Upper lobe of left lung (tissue), 4 donors: ENCODE measurements at regions not wholly inside any gene's neighbourhood (a gene's known extent, or its start where the extent isn't known, plus 50 kb on each side); places are given as distances from the start of the nearest gene placed in this dataset.

ENCODE experiments used
- EP300 ChIP-seq, 4 donors: sonication (generic); formaldehyde crosslinking; IDR thresholded peaks; one replicate each; pipeline ENCODE4 v1.5.1; 2017; ENCODE audit warnings: antibody characterized with exemption in 4 of 4, control low read depth in 2 of 4
- POLR2A ChIP-seq, 4 donors: fragments of 450-650 bp; IDR thresholded peaks; one replicate each; pipeline ENCODE4 v1.5.1; 2016 to 2017; ENCODE audit warnings: antibody characterized with exemption in 4 of 4, mild to moderate bottlenecking in 2 of 4
- POLR2AphosphoS5 ChIP-seq, 2 donors: sonication (generic); formaldehyde crosslinking; IDR thresholded peaks; one replicate each; pipeline ENCODE4 v1.5.1; 2017; ENCODE audit warnings: antibody characterized with exemption in 2 of 2
- TF ChIP-seq, protein P1 (sequence below), 6 experiments: fragments of 450-650 bp in 4 of 6; fragments of 200-600 bp in 2 of 6; sonication (generic) in 2 of 6; IDR thresholded peaks; one replicate each; pipeline ENCODE4 v1.5.1; 2016 to 2019; ENCODE audit warnings: antibody characterized with exemption in 6 of 6

DNA sequence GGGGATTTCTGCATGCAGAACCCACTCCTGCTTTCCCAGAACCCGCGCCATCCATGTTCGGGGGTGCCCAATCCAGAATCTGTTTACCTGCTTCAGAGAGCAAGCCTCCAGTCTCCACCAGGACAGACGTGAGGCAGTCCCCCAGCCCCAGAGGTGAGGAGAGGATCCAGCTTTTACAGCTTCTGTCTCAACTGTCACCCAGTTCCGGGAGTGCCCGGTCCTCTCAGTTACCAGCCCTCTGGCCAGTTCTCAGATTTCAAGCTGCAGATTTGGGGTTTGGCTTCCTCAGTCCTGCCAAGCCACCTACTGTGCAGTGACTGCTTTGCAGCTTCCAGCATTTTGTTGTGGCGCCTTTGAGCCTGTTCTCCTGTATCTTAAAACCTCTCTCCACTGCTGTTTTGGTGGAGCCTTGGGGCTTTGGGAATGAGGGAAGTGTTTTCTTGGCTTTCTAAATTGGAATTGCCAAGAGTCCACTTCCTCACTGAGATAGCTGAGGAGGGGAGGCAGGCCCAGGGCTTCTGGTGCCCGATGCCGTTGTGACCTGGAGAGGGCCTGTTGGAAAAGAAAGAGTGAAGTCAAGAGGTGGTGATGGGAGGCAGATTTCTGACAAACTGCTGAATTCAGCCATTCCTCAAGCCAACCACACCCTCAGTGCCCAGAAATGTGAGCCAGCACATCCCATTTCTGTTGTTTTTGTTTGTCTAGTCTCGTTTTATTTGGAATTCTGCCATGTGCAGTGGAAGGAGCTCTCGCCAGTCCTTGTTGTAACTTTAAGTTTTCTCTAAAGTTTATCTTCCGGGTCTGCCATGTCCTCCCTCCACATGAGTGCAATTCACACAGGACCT lies 513.4 kb downstream of the TBC1D22A start:
- TF ChIP-seq, protein P1, sequence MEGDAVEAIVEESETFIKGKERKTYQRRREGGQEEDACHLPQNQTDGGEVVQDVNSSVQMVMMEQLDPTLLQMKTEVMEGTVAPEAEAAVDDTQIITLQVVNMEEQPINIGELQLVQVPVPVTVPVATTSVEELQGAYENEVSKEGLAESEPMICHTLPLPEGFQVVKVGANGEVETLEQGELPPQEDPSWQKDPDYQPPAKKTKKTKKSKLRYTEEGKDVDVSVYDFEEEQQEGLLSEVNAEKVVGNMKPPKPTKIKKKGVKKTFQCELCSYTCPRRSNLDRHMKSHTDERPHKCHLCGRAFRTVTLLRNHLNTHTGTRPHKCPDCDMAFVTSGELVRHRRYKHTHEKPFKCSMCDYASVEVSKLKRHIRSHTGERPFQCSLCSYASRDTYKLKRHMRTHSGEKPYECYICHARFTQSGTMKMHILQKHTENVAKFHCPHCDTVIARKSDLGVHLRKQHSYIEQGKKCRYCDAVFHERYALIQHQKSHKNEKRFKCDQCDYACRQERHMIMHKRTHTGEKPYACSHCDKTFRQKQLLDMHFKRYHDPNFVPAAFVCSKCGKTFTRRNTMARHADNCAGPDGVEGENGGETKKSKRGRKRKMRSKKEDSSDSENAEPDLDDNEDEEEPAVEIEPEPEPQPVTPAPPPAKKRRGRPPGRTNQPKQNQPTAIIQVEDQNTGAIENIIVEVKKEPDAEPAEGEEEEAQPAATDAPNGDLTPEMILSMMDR (IDR thresholded peaks at IDR 0.05) = no peak
- TF ChIP-seq POLR2A (IDR thresholded peaks at IDR 0.05) = no peak
- no peak for TF ChIP-seq POLR2AphosphoS5 (IDR thresholded peaks at IDR 0.05)
- no peak for TF ChIP-seq EP300 (IDR thresholded peaks at IDR 0.05)
